H1 (cell line): ENCODE measurements at regions not wholly inside any gene's neighbourhood (a gene's known extent, or its start where the extent isn't known, plus 50 kb on each side); places are given as distances from the start of the nearest gene placed in this dataset.

Experiments used
- CTCF ChIA-PET: fragments of 300-600 bp; sonication (Branson Sonifier 250); formaldehyde crosslinking; loops from one replicate; lab custom pipeline; 2021; ENCODE audit not compliant: partially characterized antibody; lab: Charles Lee
- POLR2A ChIA-PET: fragments of 300-600 bp; sonication (Branson Sonifier 250); formaldehyde crosslinking; loops from one replicate; lab custom pipeline; 2021; ENCODE audit warnings: inconsistent platforms; ENCODE audit not compliant: partially characterized antibody; lab: Charles Lee
- DNase-seq, 2 experiments: peaks; one replicate each; pipeline versions ENCODE4 v3.0.0 to v3.0.0-alpha.2; 2010 to 2022; ENCODE audit warnings: low spot score in 2 of 2, low read depth in 1 of 2, mixed read lengths in 1 of 2
- FAIRE-seq: peaks from 2 replicates; lab custom pipeline; 2011; peaks lifted over from hg19 to GRCh38; lab: Jason Lieb, UNC
- H2AFZ ChIP-seq: 2 replicates; pipeline ENCODE4 v1.8.1; 2012; ENCODE audit warnings: low read length, inconsistent platforms
- H2AK5ac ChIP-seq: 2 replicates; pipeline ENCODE4 v1.6.1; 2013; ENCODE audit warnings: low read depth, low read length
- H2BK120ac ChIP-seq: replicated peaks from 2 replicates; pipeline ENCODE3; 2013; ENCODE audit warnings: low read depth, low read length, inconsistent platforms
- H2BK12ac ChIP-seq: 2 replicates; pipeline ENCODE4 v1.6.1; 2013; ENCODE audit warnings: low read depth, low read length
- H2BK15ac ChIP-seq: 2 replicates; pipeline ENCODE4 v1.6.1; 2013; ENCODE audit warnings: low read length
- H2BK20ac ChIP-seq: 2 replicates; pipeline ENCODE4 v1.6.1; 2013; ENCODE audit warnings: low read length
- H2BK5ac ChIP-seq: 2 replicates; pipeline ENCODE4 v1.6.1; 2013; ENCODE audit warnings: low read depth, low read length
- H3K14ac ChIP-seq: 2 replicates; pipeline ENCODE4 v1.6.1; 2013; ENCODE audit warnings: inconsistent platforms; ENCODE audit not compliant: insufficient read length
- H3K18ac ChIP-seq: 2 replicates; pipeline ENCODE4 v1.6.1; 2013; ENCODE audit warnings: low read length; ENCODE audit errors: extremely low read depth
- H3K23ac ChIP-seq: 2 replicates; pipeline ENCODE4 v1.6.1; 2013; ENCODE audit warnings: inconsistent platforms; ENCODE audit not compliant: insufficient read length
- H3K23me2 ChIP-seq: 2 replicates; pipeline ENCODE4 v1.6.1; 2013; ENCODE audit warnings: low read depth, low read length
- H3K27ac ChIP-seq: 2 replicates; pipeline ENCODE4 v1.6.1; 2011; ENCODE audit warnings: low read depth, low read length, inconsistent platforms
- H3K27me3 ChIP-seq, 4 experiments: replicated peaks in 1 of 4; 1 replicate in 1 of 4; 2 replicates in 3 of 4; pipeline versions ENCODE4 v1.6.1 to v1.8.1; 2011 to 2013; ENCODE audit warnings: low read length in 3 of 4, mild to moderate bottlenecking in 3 of 4, inconsistent platforms in 2 of 4, mixed read lengths in 2 of 4, moderate library complexity in 1 of 4; ENCODE audit not compliant: control insufficient read depth in 3 of 4, insufficient read depth in 3 of 4; ENCODE audit errors: extremely low read depth in 1 of 4
- H3K36me3 ChIP-seq, 4 experiments: 2 replicates each; pipeline versions ENCODE4 v1.6.1 to v1.8.1; 2011 to 2013; ENCODE audit warnings: mild to moderate bottlenecking in 4 of 4, low read length in 3 of 4, moderate library complexity in 2 of 4, control low read depth in 1 of 4, inconsistent platforms in 1 of 4; ENCODE audit not compliant: insufficient read depth in 4 of 4, control insufficient read depth in 2 of 4
- H3K4ac ChIP-seq: replicated peaks from 2 replicates; pipeline ENCODE3; 2013; ENCODE audit warnings: low read length, low read depth, mixed read lengths, inconsistent platforms; ENCODE audit not compliant: insufficient read length
- H3K4me1 ChIP-seq, 4 experiments: replicated peaks in 1 of 4; 1 replicate in 1 of 4; 2 replicates in 3 of 4; pipeline versions ENCODE4 v1.6.1 to v1.8.1; 2011 to 2013; ENCODE audit warnings: low read length in 3 of 4, inconsistent platforms in 2 of 4, mixed read lengths in 1 of 4; ENCODE audit not compliant: insufficient read depth in 4 of 4, control insufficient read depth in 3 of 4
- H3K4me2 ChIP-seq, 2 experiments: 2 replicates each; pipeline versions ENCODE4 v1.6.1 to v1.8.1; 2011 to 2013; ENCODE audit warnings: low read depth in 2 of 2, low read length in 2 of 2, control low read depth in 1 of 2, inconsistent platforms in 1 of 2, mild to moderate bottlenecking in 1 of 2; ENCODE audit not compliant: insufficient read depth in 1 of 2
- H3K4me3 ChIP-seq, 4 experiments: fragments of 200-600, 300-600 bp in 1 of 4; sonication (generic), shearing (Covaris generic), sonication (Bioruptor Twin) in 1 of 4; 2 replicates each; pipeline versions ENCODE4 v1.5.1 to v1.8.1; 2011 to 2016; ENCODE audit warnings: low read length in 4 of 4, low read depth in 3 of 4, control low read depth in 2 of 4, inconsistent platforms in 2 of 4, mild to moderate bottlenecking in 2 of 4, mixed read lengths in 1 of 4, moderate library complexity in 1 of 4; ENCODE audit not compliant: insufficient read depth in 2 of 4; ENCODE audit errors: extremely low read depth in 1 of 4
- H3K56ac ChIP-seq: replicated peaks from 2 replicates; pipeline ENCODE3; 2013; ENCODE audit warnings: low read depth, mild to moderate bottlenecking, mixed read lengths, low read length, inconsistent platforms; ENCODE audit not compliant: insufficient read length
- H3K79me1 ChIP-seq: 2 replicates; pipeline ENCODE4 v1.6.1; 2013; ENCODE audit warnings: low read depth, low read length, control low read depth
- H3K79me2 ChIP-seq, 2 experiments: 2 replicates each; pipeline versions ENCODE4 v1.6.1 to v1.8.1; 2012 to 2013; ENCODE audit warnings: low read length in 2 of 2, mild to moderate bottlenecking in 2 of 2, inconsistent platforms in 1 of 2; ENCODE audit not compliant: insufficient read depth in 2 of 2, control insufficient read depth in 1 of 2
- H3K9ac ChIP-seq, 4 experiments: replicated peaks in 1 of 4; 1 replicate in 1 of 4; 2 replicates in 3 of 4; pipeline versions ENCODE4 v1.6.1 to v1.8.1; 2011 to 2013; ENCODE audit warnings: low read depth in 3 of 4, low read length in 3 of 4, control low read depth in 2 of 4, mild to moderate bottlenecking in 2 of 4, moderate library complexity in 2 of 4, inconsistent platforms in 1 of 4; ENCODE audit errors: extremely low read depth in 1 of 4
- H3K9me3 ChIP-seq, 2 experiments: 2 replicates each; pipeline versions ENCODE4 v1.6.1 to v1.8.1; 2012 to 2013; ENCODE audit warnings: mild to moderate bottlenecking in 2 of 2, moderate library complexity in 2 of 2, control low read depth in 1 of 2, inconsistent platforms in 1 of 2, low read depth in 1 of 2, low read length in 1 of 2, mixed read lengths in 1 of 2; ENCODE audit not compliant: insufficient read depth in 2 of 2
- H4K20me1 ChIP-seq, 2 experiments: replicated peaks in 1 of 2; 2 replicates each; pipeline versions ENCODE3 to v1.8.1; 2011 to 2013; ENCODE audit warnings: inconsistent platforms in 2 of 2, low read length in 2 of 2, mild to moderate bottlenecking in 1 of 2; ENCODE audit not compliant: insufficient read depth in 2 of 2, control insufficient read depth in 1 of 2
- H4K5ac ChIP-seq: 2 replicates; pipeline ENCODE4 v1.6.1; 2013; ENCODE audit warnings: low read length, low read depth, mixed read lengths, inconsistent platforms; ENCODE audit not compliant: insufficient read length
- H4K8ac ChIP-seq: 2 replicates; pipeline ENCODE4 v1.8.0; 2013; ENCODE audit warnings: mild to moderate bottlenecking, moderate library complexity, low read length, inconsistent platforms; ENCODE audit not compliant: insufficient read depth; ENCODE audit errors: extremely low read depth
- H4K91ac ChIP-seq: replicated peaks from 2 replicates; pipeline ENCODE3; 2013; ENCODE audit warnings: low read length, mixed read lengths, inconsistent platforms; ENCODE audit not compliant: insufficient read length
- BCL11A ChIP-seq, 2 experiments: IDR thresholded peaks; one replicate each; pipeline ENCODE4 v1.6.1; 2011; ENCODE audit warnings: low read depth in 2 of 2, low read length in 2 of 2, mild to moderate bottlenecking in 2 of 2
- CTBP2 ChIP-seq: IDR thresholded peaks from 2 replicates; pipeline ENCODE4 v1.7.0; 2011; ENCODE audit warnings: borderline replicate concordance, mild to moderate bottlenecking, moderate library complexity, mixed read lengths, low read length; ENCODE audit not compliant: insufficient read depth, insufficient read length
- HDAC2 ChIP-seq, 2 experiments: fragments of 300-600 bp in 1 of 2; sonication (generic) in 1 of 2; IDR thresholded peaks; 2 replicates each; pipeline ENCODE4 v1.6.1; 2011 to 2012; ENCODE audit warnings: low read depth in 2 of 2, low read length in 2 of 2, mild to moderate bottlenecking in 2 of 2, moderate library complexity in 2 of 2, borderline replicate concordance in 1 of 2, inconsistent platforms in 1 of 2
- JUN ChIP-seq: IDR thresholded peaks from 2 replicates; pipeline ENCODE4 v1.6.1; 2011; ENCODE audit warnings: low read depth, mild to moderate bottlenecking, improper control_type of control experiment, low read length
- NRF1 ChIP-seq: IDR thresholded peaks from 2 replicates; pipeline ENCODE4 v1.6.1; 2011; ENCODE audit warnings: mild to moderate bottlenecking, low read depth, low read length, improper control_type of control experiment
- RXRA ChIP-seq: IDR thresholded peaks from 2 replicates; pipeline ENCODE4 v1.6.1; 2011; ENCODE audit warnings: low read depth, mild to moderate bottlenecking, low read length, moderate library complexity; ENCODE audit not compliant: insufficient read depth
- SIN3A ChIP-seq, 2 experiments: IDR thresholded peaks in 1 of 2; conservative IDR thresholded peaks in 1 of 2; 2 replicates each; pipeline ENCODE4 v1.6.1; 2011 to 2012; ENCODE audit warnings: low read length in 2 of 2, improper control_type of control experiment in 1 of 2, low read depth in 1 of 2, mild to moderate bottlenecking in 1 of 2
- SRF ChIP-seq: IDR thresholded peaks from 2 replicates; pipeline ENCODE4 v1.6.1; 2011; ENCODE audit warnings: mild to moderate bottlenecking, low read depth, low read length, moderate library complexity
- WGBS, 2 experiments: shearing (Covaris generic) in 1 of 2; methylation state at CpG; one replicate each; pipeline versions ENCODE4 v1.1.6 to v1.1.7; 2013 to 2015; ENCODE audit warnings: low lambda C conversion rate in 2 of 2, mixed read lengths in 2 of 2, inconsistent platforms in 1 of 2, low coverage in 1 of 2, missing lambda C conversion rate in 1 of 2; ENCODE audit not compliant: insufficient replicate concordance in 2 of 2, insufficient coverage in 1 of 2, insufficient read length in 1 of 2; ENCODE audit errors: extremely low coverage in 1 of 2, missing lambda C conversion rate in 1 of 2; 5-methylcytosine and 5-hydroxymethylcytosine counted together
- TF ChIP-seq, protein P1 (sequence below): IDR thresholded peaks from 2 replicates; pipeline ENCODE4 v1.6.1; 2012; ENCODE audit warnings: inconsistent platforms
- TF ChIP-seq, protein P2 (sequence below): IDR thresholded peaks from 2 replicates; pipeline ENCODE4 v1.6.1; 2011; ENCODE audit warnings: low read length, improper control_type of control experiment

DNA sequence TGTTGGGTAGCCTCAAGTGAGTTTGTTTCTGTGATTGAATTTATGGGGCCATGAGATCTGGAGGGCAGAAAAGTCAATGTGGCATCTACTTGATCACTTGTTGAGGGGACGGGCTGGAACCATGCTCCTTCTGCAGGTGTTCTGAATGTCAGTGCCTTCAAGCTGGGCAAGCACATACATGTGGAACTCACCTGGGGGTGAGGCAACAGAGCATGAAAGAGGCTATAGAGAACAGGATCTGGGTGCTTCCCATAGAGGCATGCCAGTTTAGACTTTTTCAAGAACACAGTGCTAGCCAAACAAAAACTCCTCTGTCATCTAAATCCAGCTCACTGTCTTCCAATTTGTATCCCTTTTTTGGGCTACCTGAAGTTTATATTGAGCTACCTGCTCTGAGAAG, 77.8 kb upstream of the SLC35B3 start:
- DNase-seq (no peak), FAIRE-seq (no peak)
- Histone ChIP-seq H2AFZ (no peak overlapping the region), H4K8ac (no peak overlapping the region), H2AK5ac (no peak overlapping the region), H3K56ac (no peak overlapping the region), H3K23me2 (no peaks in the 10 kb centered on the region), H4K91ac (no peak overlapping the region), H3K4me1 (no peaks in the 10 kb centered on the region), H3K79me2 (no peaks in the 10 kb centered on the region), H3K4ac (no peak overlapping the region), H2BK20ac (no peak overlapping the region), H3K27me3 (no peaks in the 10 kb centered on the region), H3K79me1 (no peaks in the 10 kb centered on the region), H2BK120ac (no peak overlapping the region), H2BK15ac (no peak overlapping the region), H2BK5ac (no peak overlapping the region), H3K36me3 (no peaks in the 10 kb centered on the region), H3K27ac (no peak overlapping the region), H3K4me3 (no peak overlapping the region), H3K23ac (no peak overlapping the region), H2BK12ac (no peak overlapping the region), H4K20me1 (no peaks in the 10 kb centered on the region), H3K14ac (no peak overlapping the region), H3K4me2 (no peak overlapping the region), H3K18ac (no peak overlapping the region), H4K5ac (no peak overlapping the region), H3K9ac (no peak overlapping the region), H3K9me3 (no peaks in the 10 kb centered on the region)
- ChIA-PET POLR2A (no interaction called here), CTCF (interaction anchor here (0.6 to 1.3 kb wide), 2 partner anchors 14 to 106 kb away, joined by 3 to 5 read pairs; no protein-coding TSS in a partner anchor)
- WGBS, 2 experiments: 95% methylated on average over 1 of the region's 1 CpG; no CpG with 5 or more reads in 1 of the 2 experiments
- no peak for TF ChIP-seq HDAC2 (IDR thresholded peaks at IDR 0.05; ENCODE audit: borderline replicate concordance in 1 of 2, low read depth in 2 of 2, low read length in 2 of 2)
- TF ChIP-seq NRF1: no peak
- TF ChIP-seq JUN: no peak
- TF ChIP-seq SRF: no peak
- TF ChIP-seq, protein P1, sequence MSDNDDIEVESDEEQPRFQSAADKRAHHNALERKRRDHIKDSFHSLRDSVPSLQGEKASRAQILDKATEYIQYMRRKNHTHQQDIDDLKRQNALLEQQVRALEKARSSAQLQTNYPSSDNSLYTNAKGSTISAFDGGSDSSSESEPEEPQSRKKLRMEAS: no peak
- TF ChIP-seq SIN3A (conservative IDR thresholded peaks at IDR 0.05 in 1 of 2, IDR thresholded peaks at IDR 0.05 in 1 of 2; ENCODE audit: low read depth in 1 of 2, low read length in 2 of 2): no peak
- no peak for TF ChIP-seq RXRA
- TF ChIP-seq, protein P2, sequence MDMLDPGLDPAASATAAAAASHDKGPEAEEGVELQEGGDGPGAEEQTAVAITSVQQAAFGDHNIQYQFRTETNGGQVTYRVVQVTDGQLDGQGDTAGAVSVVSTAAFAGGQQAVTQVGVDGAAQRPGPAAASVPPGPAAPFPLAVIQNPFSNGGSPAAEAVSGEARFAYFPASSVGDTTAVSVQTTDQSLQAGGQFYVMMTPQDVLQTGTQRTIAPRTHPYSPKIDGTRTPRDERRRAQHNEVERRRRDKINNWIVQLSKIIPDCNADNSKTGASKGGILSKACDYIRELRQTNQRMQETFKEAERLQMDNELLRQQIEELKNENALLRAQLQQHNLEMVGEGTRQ: no peak
- TF ChIP-seq BCL11A (IDR thresholded peaks at IDR 0.05; ENCODE audit: low read depth in 2 of 2, low read length in 2 of 2): no peak
- no peak for TF ChIP-seq CTBP2
